ENCODE measurements at regions not wholly inside any gene's neighbourhood (a gene's known extent, or its start where the extent isn't known, plus 50 kb on each side); places are given as distances from the start of the nearest gene placed in this dataset.
"Not testable (repeated sequence)": the region's sequence is repeated elsewhere in the genome, so short reads cannot be mapped to it uniquely, and the experiment has no call there.

GRCh38 chr12:17348311-17348710 is 741.7 kb downstream of the RERGL start:
- DNase-seq: no peak

- DNase-seq: no peak
These were observed 738.7 kb upstream of the LMO3 start for GRCh38 chr12:17344649-17345048.

GRCh38 chr12:17342381-17342961 is 736.5 kb upstream of the LMO3 start:
- DNase-seq: no peak

GRCh38 chr12:17335487-17335886 is 729.5 kb upstream of the LMO3 start:
- no peak for DNase-seq

GRCh38 chr12:17334784-17335183 is 728.8 kb upstream of the LMO3 start:
- no peak for DNase-seq

GRCh38 chr12:17333287-17333686 is 727.3 kb upstream of the LMO3 start:
- DNase-seq: no peak

GRCh38 chr12:17326649-17327048 is 720.7 kb upstream of the LMO3 start:
- DNase-seq: no peak

GRCh38 chr12:17322090-17322489 is 716.1 kb upstream of the LMO3 start:
- no peak for DNase-seq

GRCh38 chr12:17304503-17305347 is 698.8 kb upstream of the LMO3 start:
- peak; percentile 30 for DNase-seq

GRCh38 chr12:17302001-17302400 is 696.0 kb upstream of the LMO3 start:
- DNase-seq: no peak

- no peak for DNase-seq
These were observed 695.6 kb upstream of the LMO3 start for GRCh38 chr12:17301544-17301943.

GRCh38 chr12:17296882-17297281 is 690.9 kb upstream of the LMO3 start:
- DNase-seq: peak; percentile 66

- DNase-seq: no peak
These were observed 680.9 kb upstream of the LMO3 start for GRCh38 chr12:17286874-17287273.

GRCh38 chr12:17284873-17285272 is 678.9 kb upstream of the LMO3 start:
- DNase-seq: no peak

- DNase-seq: no peak
These were observed 677.6 kb upstream of the LMO3 start for GRCh38 chr12:17283563-17283962.

GRCh38 chr12:17282169-17282568 is 676.2 kb upstream of the LMO3 start:
- DNase-seq: not testable (repeated sequence)

- peak; percentile 4 for DNase-seq
These were observed 673.0 kb upstream of the LMO3 start for GRCh38 chr12:17278946-17279345.

- DNase-seq: no peak
These were observed 670.2 kb upstream of the LMO3 start for GRCh38 chr12:17276196-17276595.

GRCh38 chr12:17266856-17267255 is 660.9 kb upstream of the LMO3 start:
- DNase-seq: no peak

- DNase-seq: no peak
These were observed 658.6 kb upstream of the LMO3 start for GRCh38 chr12:17264603-17265002.

- DNase-seq: no peak
These were observed 633.9 kb upstream of the LMO3 start for GRCh38 chr12:17239874-17240273.

GRCh38 chr12:17235996-17236395 is 630.0 kb upstream of the LMO3 start:
- no peak for DNase-seq

GRCh38 chr12:17215759-17216570 is 610.0 kb upstream of the LMO3 start:
- no peak for DNase-seq

- no peak for DNase-seq
These were observed 609.0 kb upstream of the LMO3 start for GRCh38 chr12:17214929-17215328.

All from hematopoietic multipotent progenitor cell treated with erythropoietin and hydrocortisone succinate and interleukin-3 and kit ligand, for 4 days (in vitro differentiated cells).